Natural killer cell (primary cell): ENCODE measurements at regions not wholly inside any gene's neighbourhood (a gene's known extent, or its start where the extent isn't known, plus 50 kb on each side); places are given as distances from the start of the nearest gene placed in this dataset.

ENCODE experiments used
- ATAC-seq, 3 donors: fragments of 150-1000 bp in 2 of 3; fragments of 200-7000 bp in 1 of 3; cut with Tn5 transposase; 1 replicate in 1 of 3; 2 replicates in 2 of 3; pipeline ENCODE4 v1.10.0; 2021; ENCODE audit warnings: mild to moderate bottlenecking in 2 of 3, moderate library complexity in 2 of 3
- DNase-seq, 2 donors: peaks; one replicate each; pipeline versions ENCODE4 v3.0.0 to v3.0.0-alpha.2; 2013 to 2021; ENCODE audit warnings: mixed read lengths in 1 of 2
- H3K27ac ChIP-seq: one replicate; pipeline ENCODE4 v1.5.1; 2013; ENCODE audit warnings: mild to moderate bottlenecking, low read length
- H3K27me3 ChIP-seq: one replicate; pipeline ENCODE4 v1.6.1; 2013; ENCODE audit warnings: low read length; ENCODE audit not compliant: control insufficient read depth, insufficient read depth
- H3K36me3 ChIP-seq: one replicate; pipeline ENCODE4 v1.6.1; 2013; ENCODE audit warnings: low read length; ENCODE audit not compliant: control insufficient read depth, insufficient read depth
- H3K4me1 ChIP-seq: one replicate; pipeline ENCODE4 v1.6.1; 2013; ENCODE audit warnings: low read length; ENCODE audit not compliant: control insufficient read depth, insufficient read depth
- H3K4me3 ChIP-seq: one replicate; pipeline ENCODE4 v1.5.1; 2013; ENCODE audit warnings: low read length
- H3K9me3 ChIP-seq: one replicate; pipeline ENCODE4 v1.6.1; 2013; ENCODE audit warnings: low read length; ENCODE audit not compliant: control insufficient read depth, insufficient read depth
- H3K27ac Mint-ChIP-seq, 2 donors: one replicate each; pipeline ENCODE4 v1.8.0; 2022; ENCODE audit warnings: mild to moderate bottlenecking in 2 of 2, mixed read lengths in 2 of 2, moderate library complexity in 1 of 2
- H3K27me3 Mint-ChIP-seq, 2 donors: one replicate each; pipeline ENCODE4 v1.8.0; 2022; ENCODE audit warnings: low read depth in 2 of 2, mixed read lengths in 2 of 2
- H3K36me3 Mint-ChIP-seq: one replicate; pipeline ENCODE4 v1.8.0; 2022; ENCODE audit warnings: mixed read lengths
- H3K4me1 Mint-ChIP-seq, 2 donors: one replicate each; pipeline ENCODE4 v1.8.0; 2022; ENCODE audit warnings: mixed read lengths in 2 of 2
- H3K4me3 Mint-ChIP-seq: one replicate; pipeline ENCODE4 v1.8.0; 2022; ENCODE audit warnings: mild to moderate bottlenecking, moderate library complexity, mixed read lengths
- H3K9me3 Mint-ChIP-seq, 2 donors: one replicate each; pipeline ENCODE4 v1.8.0; 2022; ENCODE audit warnings: mixed read lengths in 2 of 2
- WGBS: methylation state at CpG from one replicate; pipeline ENCODE4 v1.1.7; 2013; ENCODE audit warnings: missing lambda C conversion rate; ENCODE audit not compliant: insufficient coverage; 5-methylcytosine and 5-hydroxymethylcytosine counted together
- intact Hi-C: fragments of 100-400 bp; cut with micrococcal nuclease; formaldehyde crosslinking; loops from one replicate; pipeline ENCODE4 v1.14.2; 2022
- TF ChIP-seq, protein P1 (sequence below): fragments of 200-600 bp; IDR thresholded peaks from one replicate; pipeline ENCODE4 v1.8.0; 2022; ENCODE audit warnings: antibody characterized with exemption

DNA sequence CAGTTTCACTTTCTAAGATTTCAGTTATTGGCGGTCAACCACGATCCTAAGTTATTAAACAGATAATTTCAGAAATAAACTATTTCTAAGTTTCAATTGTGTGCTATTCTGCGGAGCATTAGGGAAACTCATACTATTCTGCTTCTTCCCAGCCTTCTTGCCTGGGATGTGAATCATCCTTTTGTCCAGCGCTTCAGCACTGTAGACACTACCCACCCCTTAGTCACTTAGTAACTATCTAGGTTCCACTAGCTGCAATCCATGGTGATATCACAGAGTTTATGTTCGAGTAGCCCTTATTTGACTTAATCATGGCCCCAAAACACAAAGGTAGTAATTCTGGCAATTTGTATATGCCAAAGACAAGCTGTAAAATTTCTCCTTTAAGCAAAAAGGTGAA, 279.9 kb upstream of the ADAMTS5 start:
- Histone ChIP-seq H3K4me1 (no peaks in the 10 kb centered on the region), H3K27me3 (no peaks in the 10 kb centered on the region), H3K27ac (no peak overlapping the region), H3K9me3 (no peaks in the 10 kb centered on the region), H3K4me3 (no peak overlapping the region), H3K36me3 (no peaks in the 10 kb centered on the region)
- no peak overlapping the region for H3K27ac Mint-ChIP-seq
- H3K9me3 Mint-ChIP-seq: peaks cover 9 to 14% of the 10 kb centered on the region in 2 donors
- ATAC-seq (no peak), DNase-seq (no peak)
- WGBS: 83% methylated on average over 5 of the region's 5 CpGs
- H3K27me3 Mint-ChIP-seq: no peaks in the 10 kb centered on the region
- no peaks in the 10 kb centered on the region for H3K36me3 Mint-ChIP-seq
- no peak overlapping the region for H3K4me3 Mint-ChIP-seq
- TF ChIP-seq, protein P1, sequence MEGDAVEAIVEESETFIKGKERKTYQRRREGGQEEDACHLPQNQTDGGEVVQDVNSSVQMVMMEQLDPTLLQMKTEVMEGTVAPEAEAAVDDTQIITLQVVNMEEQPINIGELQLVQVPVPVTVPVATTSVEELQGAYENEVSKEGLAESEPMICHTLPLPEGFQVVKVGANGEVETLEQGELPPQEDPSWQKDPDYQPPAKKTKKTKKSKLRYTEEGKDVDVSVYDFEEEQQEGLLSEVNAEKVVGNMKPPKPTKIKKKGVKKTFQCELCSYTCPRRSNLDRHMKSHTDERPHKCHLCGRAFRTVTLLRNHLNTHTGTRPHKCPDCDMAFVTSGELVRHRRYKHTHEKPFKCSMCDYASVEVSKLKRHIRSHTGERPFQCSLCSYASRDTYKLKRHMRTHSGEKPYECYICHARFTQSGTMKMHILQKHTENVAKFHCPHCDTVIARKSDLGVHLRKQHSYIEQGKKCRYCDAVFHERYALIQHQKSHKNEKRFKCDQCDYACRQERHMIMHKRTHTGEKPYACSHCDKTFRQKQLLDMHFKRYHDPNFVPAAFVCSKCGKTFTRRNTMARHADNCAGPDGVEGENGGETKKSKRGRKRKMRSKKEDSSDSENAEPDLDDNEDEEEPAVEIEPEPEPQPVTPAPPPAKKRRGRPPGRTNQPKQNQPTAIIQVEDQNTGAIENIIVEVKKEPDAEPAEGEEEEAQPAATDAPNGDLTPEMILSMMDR: no peak
- intact Hi-C loops: no loop called here
- no peaks in the 10 kb centered on the region for H3K4me1 Mint-ChIP-seq

DNA sequence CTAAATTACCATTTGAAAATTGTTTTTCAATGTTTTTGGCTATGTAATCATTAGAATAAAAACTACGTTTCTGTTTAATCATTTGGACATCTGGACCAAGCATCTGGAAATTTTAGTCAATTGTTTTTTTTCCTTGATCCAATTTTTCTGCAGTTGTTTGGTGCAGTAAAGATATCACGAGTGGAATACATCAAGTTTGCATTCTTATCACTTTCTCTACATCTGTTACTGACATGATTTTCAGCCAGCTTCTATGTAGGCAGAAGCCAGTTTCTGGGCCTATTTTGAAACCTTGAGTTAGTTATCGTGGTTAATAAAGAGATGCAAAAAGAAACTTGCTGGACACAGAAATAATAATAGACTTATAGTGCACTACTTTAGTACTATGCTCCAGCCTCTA, 277.9 kb upstream of the ADAMTS5 start:
- H3K4me3 Mint-ChIP-seq: no peak overlapping the region
- H3K27ac Mint-ChIP-seq: no peak overlapping the region
- H3K9me3 ChIP-seq: no peaks in the 10 kb centered on the region
- H3K9me3 Mint-ChIP-seq: peaks cover 12 to 14% of the 10 kb centered on the region in 2 donors
- intact Hi-C loops: no loop called here
- H3K36me3 ChIP-seq: no peaks in the 10 kb centered on the region
- H3K4me3 ChIP-seq: no peak overlapping the region
- H3K4me1 Mint-ChIP-seq: no peaks in the 10 kb centered on the region
- no peaks in the 10 kb centered on the region for H3K27me3 Mint-ChIP-seq
- H3K36me3 Mint-ChIP-seq: no peaks in the 10 kb centered on the region
- DNase-seq: no peak
- H3K4me1 ChIP-seq: no peaks in the 10 kb centered on the region
- ATAC-seq: no peak
- no peak overlapping the region for H3K27ac ChIP-seq
- no peaks in the 10 kb centered on the region for H3K27me3 ChIP-seq
- TF ChIP-seq, protein P1: no peak
- 79% methylated on average over 2 of the region's 3 CpGs for WGBS

DNA sequence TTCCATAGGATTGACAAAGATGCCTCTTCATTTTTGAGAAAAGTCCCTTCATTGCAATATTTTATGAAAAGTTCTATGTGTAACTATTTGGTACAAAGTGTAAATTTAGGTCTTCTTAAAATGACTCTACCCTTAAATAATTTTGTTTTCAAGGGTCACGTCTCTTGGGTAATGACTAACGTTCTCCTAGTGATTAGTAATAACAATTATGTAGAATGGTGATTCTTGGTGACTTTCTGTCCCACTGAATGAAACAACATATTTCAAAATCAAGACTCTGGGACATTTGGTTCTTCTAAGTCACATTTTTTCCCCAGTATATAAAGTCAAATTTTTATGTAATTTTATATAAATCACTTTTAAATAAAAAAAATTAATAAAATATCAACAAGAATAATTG, 277.5 kb upstream of the ADAMTS5 start:
- intact Hi-C loops: no loop called here
- ATAC-seq: no peak
- Mint-ChIP-seq H3K4me3 (no peak overlapping the region), H3K27me3 (no peaks in the 10 kb centered on the region), H3K9me3 (peaks cover 12 to 14% of the 10 kb centered on the region in 2 donors), H3K36me3 (no peaks in the 10 kb centered on the region), H3K4me1 (no peaks in the 10 kb centered on the region), H3K27ac (no peak overlapping the region)
- Histone ChIP-seq H3K4me3 (no peak overlapping the region), H3K27ac (no peak overlapping the region), H3K4me1 (no peaks in the 10 kb centered on the region), H3K27me3 (no peaks in the 10 kb centered on the region), H3K36me3 (no peaks in the 10 kb centered on the region), H3K9me3 (no peaks in the 10 kb centered on the region)
- DNase-seq: no peak
- WGBS: no CpG with 5 or more reads among the region's 2 CpGs
- TF ChIP-seq, protein P1: no peak

DNA sequence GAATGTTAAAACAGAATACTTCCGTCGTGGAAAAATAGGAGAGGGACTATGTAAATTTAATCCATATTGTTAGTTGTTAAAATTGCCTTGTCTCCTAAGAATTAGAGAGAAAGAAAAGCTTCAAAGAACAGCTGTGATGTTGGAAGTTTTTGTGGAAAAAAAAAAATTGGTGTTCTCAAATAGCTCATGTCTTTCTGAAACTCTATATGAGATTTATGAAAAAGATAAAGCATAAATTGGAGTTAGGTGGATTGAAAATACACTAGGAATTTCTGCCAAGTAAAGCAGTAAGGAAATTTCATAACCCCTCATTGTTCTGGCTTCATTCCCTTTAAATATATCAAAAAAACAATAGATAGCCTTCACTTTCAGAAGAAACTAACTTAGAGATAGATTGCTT, 274.0 kb upstream of the ADAMTS5 start:
- Mint-ChIP-seq H3K27ac (no peak overlapping the region), H3K36me3 (no peaks in the 10 kb centered on the region), H3K27me3 (no peaks in the 10 kb centered on the region), H3K9me3 (peaks cover 5 to 6% of the 10 kb centered on the region in 2 donors), H3K4me3 (no peak overlapping the region), H3K4me1 (no peaks in the 10 kb centered on the region)
- Histone ChIP-seq H3K9me3 (no peaks in the 10 kb centered on the region), H3K27me3 (no peaks in the 10 kb centered on the region), H3K4me1 (no peaks in the 10 kb centered on the region), H3K36me3 (no peaks in the 10 kb centered on the region), H3K4me3 (no peak overlapping the region), H3K27ac (no peak overlapping the region)
- intact Hi-C loops: no loop called here
- ATAC-seq: no peak
- DNase-seq: no peak
- TF ChIP-seq, protein P1: no peak
- WGBS: 95% methylated on average over 2 of the region's 2 CpGs
